NB4 (cell line): ENCODE measurements at regions not wholly inside any gene's neighbourhood (a gene's known extent, or its start where the extent isn't known, plus 50 kb on each side); places are given as distances from the start of the nearest gene placed in this dataset.
"Not testable (repeated sequence)": the region's sequence is repeated elsewhere in the genome, so short reads cannot be mapped to it uniquely, and the experiment has no call there.

Experiments
- DNase-seq: peaks from one replicate; pipeline ENCODE4 v3.0.0; 2010; ENCODE audit warnings: low read depth
- H3K4me3 ChIP-seq: one replicate; pipeline ENCODE4 v1.5.1; 2011; ENCODE audit warnings: mild to moderate bottlenecking, low read depth, low read length, moderate library complexity
- TF ChIP-seq, protein P1 (sequence below): IDR thresholded peaks from one replicate; pipeline ENCODE4 v1.5.1; 2012; ENCODE audit warnings: low read depth, low read length

DNA sequence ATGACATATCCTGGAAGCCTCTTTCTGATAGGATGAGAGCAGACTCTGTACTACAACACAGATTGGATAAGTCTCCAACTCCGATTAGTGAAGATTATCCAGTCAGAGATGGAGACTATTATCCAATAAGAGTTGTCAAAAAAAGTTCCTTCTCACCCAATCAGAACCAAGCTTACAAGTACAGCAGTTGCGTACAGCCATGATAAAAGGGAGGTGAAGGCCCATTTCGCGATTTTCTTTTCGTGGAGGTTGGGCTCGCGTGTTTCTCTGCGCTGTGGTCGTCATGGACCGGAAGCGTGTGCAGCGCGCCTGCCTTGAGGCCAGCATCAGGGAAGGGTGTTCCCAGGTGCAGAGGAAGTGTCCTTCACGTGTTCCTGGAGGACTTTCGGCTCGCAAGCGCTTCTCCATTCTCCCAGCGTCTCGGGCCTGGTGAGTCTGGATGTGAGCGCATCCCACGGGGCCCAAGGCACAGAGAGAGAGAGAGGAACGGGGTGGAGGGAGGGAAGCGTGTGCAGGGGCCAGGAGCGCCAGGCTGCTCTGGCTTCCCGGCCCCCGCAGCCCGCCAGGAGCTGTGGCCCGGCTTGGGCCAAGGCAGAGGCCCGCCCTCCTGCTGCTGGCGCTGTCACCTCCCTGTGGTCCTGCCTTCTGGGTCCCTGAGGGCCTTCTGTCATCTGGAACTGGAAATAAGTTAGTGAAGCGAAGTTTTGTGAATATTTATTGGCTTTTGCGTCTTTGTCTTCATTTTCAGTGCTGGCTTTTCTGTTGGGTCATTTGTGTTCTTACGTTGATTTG lies 53.9 kb downstream of the CDRT15L2 start:
- DNase-seq, H3K4me3 ChIP-seq: not testable (repeated sequence)

DNA sequence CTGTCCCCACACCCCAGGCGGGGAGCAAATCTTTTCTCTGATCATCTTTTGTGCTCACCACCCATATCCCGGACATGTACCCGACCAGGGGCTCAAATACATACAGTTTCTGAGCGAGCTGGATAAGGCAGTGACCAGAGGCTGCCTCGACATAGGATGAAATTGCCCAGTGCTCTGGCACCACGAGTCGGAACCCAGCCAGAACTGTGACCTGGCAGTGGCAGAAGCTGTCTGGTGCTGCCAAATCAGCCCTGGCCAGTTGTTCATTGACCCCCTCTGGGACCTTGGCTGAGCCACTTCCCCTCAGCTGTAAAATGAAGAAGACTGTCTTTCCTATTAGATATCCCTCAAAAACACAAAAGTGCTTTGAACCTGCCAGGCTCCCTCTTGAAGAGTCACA lies 60.6 kb downstream of the CDRT15L2 start:
- H3K4me3 ChIP-seq, DNase-seq: not testable (repeated sequence)

DNA sequence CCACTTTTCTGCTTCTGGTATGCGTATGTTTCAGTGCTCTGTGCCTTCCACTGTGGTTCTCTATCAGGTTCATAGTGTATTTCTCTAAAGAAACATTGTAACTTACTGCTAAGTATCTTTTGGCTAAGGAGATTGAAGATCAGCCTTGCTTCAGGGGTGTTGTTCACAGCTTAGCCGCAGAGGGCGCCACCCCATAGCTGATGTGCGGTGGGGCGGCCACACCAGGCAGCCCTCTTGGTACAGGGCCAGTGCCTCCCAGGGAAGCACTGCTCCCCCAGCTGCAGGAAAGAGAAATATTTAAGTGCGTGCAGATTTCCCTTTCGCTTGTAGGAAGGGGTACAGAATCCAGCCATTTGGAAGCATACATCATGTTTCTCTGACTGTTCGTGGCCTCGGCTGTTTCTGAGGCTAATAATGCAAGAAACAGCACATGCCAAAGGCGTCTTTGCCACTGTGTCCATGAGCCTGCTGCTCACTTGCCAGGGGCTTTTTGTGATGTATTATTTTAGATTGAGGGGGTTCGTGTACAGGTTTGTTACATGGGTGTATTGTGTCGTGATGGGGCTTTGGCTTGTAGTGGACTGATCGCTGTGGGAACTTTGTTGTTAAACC lies 67.2 kb downstream of the CDRT15L2 start:
- peak; percentile 52 for DNase-seq
- H3K4me3 ChIP-seq, result not testable (repeated sequence)
- TF ChIP-seq, protein P1, sequence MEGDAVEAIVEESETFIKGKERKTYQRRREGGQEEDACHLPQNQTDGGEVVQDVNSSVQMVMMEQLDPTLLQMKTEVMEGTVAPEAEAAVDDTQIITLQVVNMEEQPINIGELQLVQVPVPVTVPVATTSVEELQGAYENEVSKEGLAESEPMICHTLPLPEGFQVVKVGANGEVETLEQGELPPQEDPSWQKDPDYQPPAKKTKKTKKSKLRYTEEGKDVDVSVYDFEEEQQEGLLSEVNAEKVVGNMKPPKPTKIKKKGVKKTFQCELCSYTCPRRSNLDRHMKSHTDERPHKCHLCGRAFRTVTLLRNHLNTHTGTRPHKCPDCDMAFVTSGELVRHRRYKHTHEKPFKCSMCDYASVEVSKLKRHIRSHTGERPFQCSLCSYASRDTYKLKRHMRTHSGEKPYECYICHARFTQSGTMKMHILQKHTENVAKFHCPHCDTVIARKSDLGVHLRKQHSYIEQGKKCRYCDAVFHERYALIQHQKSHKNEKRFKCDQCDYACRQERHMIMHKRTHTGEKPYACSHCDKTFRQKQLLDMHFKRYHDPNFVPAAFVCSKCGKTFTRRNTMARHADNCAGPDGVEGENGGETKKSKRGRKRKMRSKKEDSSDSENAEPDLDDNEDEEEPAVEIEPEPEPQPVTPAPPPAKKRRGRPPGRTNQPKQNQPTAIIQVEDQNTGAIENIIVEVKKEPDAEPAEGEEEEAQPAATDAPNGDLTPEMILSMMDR, result peak; percentile 54

DNA sequence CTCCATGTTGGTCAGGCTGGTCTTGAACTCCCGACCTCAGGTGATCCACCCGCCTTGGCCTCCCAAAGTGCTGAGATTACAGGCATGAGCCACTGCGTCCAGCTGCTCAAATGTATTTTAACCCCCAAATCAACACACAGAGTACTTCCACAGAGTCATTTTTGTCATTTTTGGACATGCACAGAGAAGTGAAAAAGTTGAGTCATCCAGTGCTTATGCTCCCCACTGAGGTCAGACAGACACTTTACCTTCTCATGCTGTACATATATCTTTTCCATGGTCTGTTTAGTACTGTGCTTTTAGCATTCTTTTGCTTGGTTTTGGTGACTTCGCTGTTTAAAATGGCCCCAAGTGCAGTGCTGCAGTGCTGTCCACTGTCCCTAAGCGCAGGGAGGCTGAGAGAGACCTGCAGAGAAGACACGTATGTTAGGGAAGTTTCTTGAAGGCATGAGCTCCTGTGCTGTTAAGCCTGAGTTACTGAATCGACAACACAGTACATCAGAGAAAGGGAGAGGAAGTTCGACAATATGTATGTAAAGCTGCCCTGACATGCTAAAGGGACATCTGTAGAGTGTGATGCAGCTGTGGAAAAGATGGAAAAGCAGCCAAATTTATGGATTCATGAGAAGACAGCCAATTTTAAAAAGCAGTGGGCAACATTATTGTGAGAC lies 69.7 kb downstream of the CDRT15L2 start:
- DNase-seq, result peak; percentile 9
- not testable (repeated sequence) for H3K4me3 ChIP-seq

DNA sequence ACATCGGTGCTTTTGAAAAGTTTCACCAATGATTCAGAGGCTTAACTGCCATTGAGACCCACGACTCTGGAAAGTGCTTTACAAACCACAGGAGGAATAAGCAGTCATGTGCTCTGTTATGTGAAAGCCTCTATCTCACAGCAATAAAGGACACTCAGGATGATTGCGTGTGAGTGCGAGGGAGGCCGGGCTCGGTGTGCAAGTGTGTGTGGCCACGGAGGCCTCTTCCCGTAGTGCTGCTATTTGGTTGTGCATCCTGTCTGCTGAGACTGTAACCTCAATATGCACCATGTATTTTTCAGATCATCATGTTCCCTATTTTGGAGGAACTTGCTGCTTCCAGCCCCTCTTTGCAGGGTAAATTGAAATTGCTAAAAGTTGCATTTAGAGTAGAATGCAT lies 71.5 kb downstream of the CDRT15L2 start:
- H3K4me3 ChIP-seq, result not testable (repeated sequence)
- DNase-seq, result peak; percentile 49

DNA sequence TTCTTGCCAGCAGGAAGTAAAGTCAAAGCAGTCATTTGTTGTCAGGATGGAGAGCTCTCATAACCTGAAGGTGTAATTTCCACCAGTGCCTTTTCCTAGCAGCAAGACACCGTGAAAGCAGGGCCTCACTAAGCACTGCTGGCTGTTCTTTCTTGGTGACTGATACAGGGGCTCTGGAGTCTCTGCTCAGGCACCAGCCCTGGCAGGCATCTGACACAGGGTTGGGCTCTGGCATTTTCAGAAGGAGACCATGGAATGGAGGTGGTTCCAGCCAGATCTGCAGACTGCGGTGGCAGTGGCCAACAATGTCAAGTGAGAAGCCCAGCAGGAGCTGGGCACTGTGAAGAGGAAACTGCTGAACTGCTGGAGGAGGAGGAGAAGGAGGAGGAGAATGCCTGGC lies 72.2 kb downstream of the CDRT15L2 start:
- H3K4me3 ChIP-seq, DNase-seq: not testable (repeated sequence)

DNA sequence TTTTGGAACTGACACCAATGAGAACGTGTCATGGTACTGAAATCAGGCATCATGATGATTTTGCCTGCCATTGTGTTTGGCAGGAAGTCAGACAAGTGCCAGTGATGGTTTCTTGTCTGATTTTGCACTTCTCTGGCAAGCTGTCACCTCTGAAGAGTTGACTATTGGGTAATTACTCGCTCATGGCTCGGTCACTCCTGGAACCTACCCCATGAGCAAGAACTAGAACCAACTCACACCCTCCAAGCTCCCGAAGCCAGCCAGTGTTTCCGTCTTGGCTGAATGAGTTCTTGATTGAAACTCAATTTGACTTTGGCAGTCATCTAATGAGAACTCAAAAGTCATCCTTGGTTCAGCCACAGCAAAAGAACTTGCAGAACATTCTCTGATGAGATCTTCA lies 73.9 kb downstream of the CDRT15L2 start:
- H3K4me3 ChIP-seq, DNase-seq: not testable (repeated sequence)

DNA sequence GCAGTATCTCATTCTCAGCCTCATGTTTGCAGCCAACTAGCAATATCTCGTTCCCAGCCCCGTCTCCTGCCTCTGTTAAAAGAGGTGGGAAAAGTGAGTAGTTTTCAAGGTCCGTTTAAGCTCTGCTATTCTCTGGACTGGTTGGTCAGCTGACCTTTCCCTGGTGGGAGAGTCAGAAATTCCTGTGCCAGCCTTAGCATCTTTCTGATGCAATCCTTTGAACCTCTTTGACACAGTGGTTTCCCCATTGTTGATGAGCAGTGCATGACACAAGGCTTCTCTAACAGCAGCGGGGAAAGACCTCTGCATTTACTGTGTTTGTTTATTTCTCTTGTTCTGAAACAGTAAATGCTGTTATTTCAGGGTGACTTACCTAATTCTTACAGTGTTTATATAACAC lies 74.6 kb downstream of the CDRT15L2 start:
- not testable (repeated sequence) for H3K4me3 ChIP-seq, DNase-seq

DNA sequence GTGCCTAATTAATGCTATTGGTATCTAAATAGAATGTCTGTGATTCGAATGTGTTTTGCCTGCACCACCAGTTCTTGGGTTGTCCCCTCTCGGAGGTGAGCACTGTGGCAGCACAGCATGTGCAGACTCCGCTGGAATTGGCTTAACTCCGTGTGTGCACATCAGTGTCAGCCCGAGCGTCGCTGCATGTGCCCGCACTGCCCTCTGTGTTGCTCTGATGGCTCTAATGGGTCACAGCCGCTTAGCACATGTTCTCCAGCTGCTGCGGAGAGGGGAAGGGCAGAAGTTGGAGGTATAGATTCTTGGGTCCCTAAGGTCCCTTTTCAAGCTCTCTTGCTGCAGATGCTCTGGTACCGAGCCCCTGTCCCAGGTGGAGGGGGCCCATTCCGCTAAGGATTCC lies 75.1 kb downstream of the CDRT15L2 start:
- not testable (repeated sequence) for DNase-seq, H3K4me3 ChIP-seq

DNA sequence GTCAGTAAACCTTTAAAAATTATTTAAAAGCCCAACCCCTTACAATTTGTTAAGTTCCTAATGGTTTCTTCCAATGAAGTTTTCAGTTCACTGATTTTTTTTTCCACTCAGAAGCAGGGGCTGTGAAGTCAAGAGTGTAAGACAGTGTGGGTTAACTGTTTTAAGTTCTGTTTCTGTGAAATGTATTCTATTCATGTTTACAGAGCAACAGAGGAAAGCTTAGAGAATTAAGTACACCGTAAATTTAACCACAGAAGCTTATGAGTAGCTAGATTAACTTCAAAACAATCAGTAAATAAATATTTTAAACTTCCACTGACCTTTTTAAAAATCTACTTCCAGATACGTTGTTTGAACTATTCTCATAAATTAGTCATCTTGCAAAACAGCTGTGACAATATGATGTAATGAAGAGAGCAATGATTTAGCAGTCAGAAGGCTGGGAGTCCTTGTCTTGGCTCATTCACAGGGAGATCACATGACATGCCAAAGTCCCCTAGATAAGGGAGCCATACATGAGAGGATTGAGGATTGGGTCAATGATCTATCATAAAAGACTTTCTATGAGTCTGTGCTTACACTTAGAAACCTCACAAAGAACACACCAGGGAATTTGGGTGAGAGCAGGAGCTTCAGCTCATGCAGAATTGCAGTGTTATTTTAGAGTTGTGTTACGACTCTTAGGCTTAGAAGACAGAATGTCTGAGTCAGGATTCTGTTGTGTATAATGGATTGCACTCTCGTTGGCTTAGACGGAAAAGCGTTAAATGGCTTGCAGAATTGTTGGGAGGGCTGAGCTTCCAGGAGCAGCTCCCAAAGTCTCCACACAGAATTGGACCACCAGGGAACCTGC lies 85.8 kb downstream of the CDRT15L2 start:
- not testable (repeated sequence) for DNase-seq, H3K4me3 ChIP-seq

DNA sequence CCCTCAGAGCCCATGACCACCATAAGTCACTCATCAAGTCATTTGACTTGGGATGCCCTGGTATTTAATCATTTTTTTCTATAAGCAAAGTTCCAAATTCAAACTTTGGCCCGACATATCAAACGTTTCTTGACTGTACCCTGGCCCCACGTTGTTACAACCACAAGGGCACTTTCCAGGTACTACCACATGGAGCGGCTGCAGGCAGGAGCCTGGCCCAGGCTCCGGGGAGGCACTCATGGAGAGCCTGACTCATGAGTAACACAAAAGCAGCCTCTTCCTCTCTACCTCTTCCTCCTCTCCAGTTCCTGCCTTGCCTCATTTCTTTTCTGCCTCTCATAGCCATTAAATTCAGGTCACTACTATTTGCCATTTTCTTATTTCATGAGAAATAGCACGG lies 87.2 kb downstream of the CDRT15L2 start:
- not testable (repeated sequence) for H3K4me3 ChIP-seq
- DNase-seq, result peak; percentile 44

DNA sequence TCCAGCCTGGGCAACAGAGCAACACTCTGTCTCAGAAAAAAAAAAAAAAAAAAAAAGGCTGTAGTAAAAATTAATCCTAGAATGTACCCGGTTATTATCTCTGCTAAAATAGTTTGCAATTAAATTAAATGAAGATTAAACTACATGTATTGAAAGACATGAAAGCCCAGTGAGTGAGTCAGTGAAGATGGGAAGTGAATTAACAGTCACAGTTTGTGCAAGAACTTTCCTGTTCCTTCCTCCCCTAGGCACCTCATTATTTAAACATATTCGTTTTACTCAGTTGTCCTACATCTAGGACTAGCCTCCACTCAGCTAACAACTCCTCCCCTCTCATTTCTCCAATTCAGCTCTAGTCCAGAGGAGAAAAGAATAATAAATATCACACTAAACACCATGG lies 88.2 kb downstream of the CDRT15L2 start:
- not testable (repeated sequence) for H3K4me3 ChIP-seq, DNase-seq

DNA sequence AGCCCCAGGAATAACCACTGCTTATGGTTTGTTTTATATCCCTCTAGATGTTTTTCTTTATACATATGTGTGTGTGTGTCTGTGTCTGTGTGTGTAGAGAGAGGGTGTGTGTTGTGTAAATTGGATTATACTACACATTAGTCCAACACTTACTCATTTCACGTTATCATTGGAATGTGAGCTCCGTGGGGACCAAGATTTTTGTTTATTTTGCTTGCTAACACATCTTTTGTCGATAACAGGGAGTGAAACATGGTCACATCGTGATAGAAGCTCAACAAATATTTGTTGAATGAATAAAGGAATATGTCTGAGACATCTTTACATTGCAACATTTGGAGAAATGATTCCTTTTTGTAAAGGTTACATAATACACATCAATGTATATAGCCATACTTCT lies 88.8 kb downstream of the CDRT15L2 start:
- not testable (repeated sequence) for H3K4me3 ChIP-seq, DNase-seq

DNA sequence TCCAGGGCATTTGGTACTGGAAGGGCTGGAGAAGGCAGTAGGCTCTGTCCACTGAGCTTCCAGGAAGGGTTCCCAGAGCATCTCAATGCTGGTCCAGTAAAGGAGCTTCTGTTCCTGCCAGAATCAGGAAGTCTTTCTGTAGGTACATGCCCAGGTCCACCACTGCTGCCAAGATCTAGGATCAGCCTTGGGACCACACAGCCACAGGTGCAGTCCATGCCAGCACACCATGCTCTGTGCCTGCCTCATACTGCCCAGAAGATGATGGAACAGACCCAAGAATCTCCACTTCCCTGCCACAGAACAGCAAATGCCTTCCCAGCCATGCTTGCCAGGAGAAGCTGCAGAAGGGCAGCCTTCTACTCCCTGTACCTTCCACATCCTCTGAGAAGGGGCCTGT lies 89.3 kb downstream of the CDRT15L2 start:
- not testable (repeated sequence) for H3K4me3 ChIP-seq, DNase-seq

DNA sequence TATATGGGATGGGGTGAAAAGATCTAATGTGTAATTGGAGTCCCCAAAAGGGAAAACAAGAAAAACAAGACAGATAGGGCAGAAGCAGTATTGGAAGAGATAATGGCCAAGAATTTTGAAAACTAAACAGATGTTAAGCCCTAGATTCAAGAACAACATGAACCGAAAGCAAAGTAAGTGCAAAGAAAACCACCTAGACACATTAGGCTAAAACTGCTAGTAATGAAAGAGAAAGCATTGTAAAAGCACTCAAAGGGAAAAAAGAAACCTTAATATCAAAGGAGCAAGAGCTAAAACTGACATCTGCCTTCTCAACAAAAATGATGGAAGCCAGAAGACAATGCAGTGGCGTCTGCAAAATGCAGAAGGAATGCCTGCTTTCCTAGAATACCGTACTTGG lies 91.0 kb downstream of the CDRT15L2 start:
- DNase-seq, H3K4me3 ChIP-seq: not testable (repeated sequence)

DNA sequence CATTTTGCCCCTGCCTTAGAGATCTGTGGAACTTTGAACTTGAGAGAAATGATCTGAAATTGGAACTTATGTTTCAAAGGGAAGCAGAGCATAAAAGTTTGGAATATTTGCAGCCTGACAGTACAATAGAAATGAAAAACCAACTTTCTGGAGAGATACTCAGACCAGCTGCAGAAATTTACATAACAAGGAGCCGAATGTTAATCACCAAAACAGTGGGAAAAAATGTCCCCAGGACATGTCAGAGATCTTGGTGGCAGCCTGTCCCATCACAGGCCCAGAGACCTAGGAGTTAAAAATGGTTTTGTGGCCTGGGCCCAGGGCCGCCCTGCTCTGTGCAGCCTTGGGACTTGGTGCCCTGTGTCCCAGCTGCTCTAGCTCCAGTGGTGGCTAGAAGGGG lies 94.8 kb downstream of the CDRT15L2 start:
- not testable (repeated sequence) for H3K4me3 ChIP-seq, DNase-seq

DNA sequence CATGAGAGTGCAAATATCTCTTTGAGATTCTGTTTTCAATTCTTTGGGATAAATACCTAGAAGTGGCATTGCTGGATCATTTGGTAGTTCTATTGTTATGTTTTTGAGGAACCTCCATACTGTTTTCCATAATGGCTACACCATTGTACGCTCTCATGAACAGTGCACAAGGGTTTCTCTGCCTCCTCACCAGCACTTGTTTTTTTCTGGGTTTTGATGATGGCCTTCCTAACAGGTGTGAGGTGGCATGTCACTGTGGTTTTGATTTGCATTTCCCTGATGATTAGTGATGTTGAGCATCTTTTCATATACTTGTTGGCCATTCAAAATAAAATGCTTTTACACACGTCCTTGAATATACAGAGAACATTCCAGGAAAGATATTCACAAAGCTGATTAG lies 96.2 kb downstream of the CDRT15L2 start:
- DNase-seq, H3K4me3 ChIP-seq: not testable (repeated sequence)

DNA sequence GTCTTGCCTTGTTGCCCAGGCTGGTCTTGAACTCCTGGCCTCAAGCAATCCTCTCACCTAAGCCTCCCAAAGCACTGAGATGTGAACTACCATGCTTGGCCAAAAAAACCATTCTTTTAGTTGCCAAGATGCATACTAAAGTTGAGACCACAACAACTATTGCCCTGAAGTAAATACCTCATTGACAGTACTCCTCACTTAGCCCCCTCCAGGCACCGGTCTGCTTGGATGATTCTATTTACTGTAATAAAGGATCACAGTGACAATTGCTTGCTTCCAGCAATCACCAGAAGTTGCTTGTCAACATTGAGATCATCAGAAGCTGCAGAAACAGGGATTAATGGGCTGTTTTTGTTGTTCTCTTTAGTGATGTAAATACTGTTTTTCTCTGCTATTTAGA lies 97.1 kb downstream of the CDRT15L2 start:
- DNase-seq, H3K4me3 ChIP-seq: not testable (repeated sequence)
